Activated CD4-positive, alpha-beta T cell treated with anti-CD3 and anti-CD28 coated beads, Interleukin-2, amount 50 U/mL, for 48 hours (primary cell): ENCODE measurements at regions not wholly inside any gene's neighbourhood (a gene's known extent, or its start where the extent isn't known, plus 50 kb on each side); places are given as distances from the start of the nearest gene placed in this dataset.

Experiments
- DNase-seq, 2 experiments: peaks; one replicate each; pipeline ENCODE4 v3.0.0-alpha.2; 2020

DNA sequence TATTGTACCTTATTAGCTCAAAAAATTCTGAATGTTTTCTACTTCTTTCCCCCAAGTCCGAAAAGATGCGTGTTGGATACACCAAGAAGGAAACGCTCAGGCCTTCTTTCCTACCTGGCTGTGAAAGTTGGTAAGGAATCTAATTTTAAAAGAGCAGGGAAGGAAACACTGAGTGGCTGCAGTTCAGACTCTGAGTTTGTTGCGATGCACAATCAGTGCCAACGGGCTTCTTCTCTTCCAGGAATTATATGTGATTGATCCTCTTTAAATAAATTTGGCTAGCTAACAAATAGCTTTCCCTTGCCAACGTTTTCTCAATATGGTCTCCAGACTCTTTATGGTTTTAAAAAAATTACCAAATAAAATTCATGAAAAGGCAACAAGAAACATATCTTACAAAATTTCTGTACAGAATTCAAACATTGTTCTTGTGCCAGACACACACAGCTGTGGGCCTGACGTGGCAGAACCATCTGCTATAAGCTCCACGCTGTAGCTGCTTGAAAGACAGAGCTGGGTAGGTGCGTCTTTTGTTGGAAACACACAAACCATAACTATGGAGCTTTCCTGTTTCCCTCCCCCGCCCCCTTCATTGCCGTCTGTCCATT lies 493.1 kb downstream of the ZNF608 start:
- no peak for DNase-seq

DNA sequence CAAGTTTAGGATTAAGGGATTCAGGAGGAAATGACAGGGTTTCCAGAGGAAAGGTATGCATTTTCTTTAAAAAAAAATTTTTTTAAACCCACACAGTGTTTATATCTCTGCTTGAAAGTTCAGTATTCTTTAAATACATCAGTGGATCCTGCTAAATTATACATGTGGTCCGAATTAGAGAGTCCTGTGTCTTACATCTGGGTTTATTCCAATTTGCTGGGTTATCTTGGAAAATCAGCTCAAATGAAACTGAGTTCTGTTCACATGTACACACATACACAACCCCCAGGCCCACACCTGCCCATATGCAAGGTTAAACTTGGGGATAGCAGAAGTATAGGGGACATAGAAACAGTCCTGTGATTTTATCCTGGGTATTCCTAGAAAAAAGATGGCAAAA lies 493.7 kb downstream of the ZNF608 start:
- no peak for DNase-seq

DNA sequence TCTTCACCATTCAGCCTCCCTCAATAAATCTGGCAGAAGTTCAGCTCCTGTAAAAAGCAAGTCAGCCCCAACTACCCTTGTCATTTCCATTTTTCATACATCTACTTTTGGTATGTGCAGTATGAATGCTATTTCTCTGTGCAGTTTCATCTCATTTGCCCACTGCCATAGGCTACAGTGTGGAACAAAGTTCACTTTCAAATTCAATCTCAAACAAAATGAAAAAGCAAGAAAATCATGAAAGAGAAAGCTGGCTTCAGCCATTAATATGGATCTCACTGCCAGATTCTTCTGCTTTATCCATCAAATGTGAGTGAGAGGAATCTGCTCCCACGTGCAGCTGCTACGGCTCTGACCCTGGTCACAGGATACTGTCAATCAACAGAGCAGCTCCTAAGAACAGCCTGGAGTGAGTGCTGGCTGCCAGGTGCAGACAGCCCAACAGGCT lies 494.2 kb downstream of the ZNF608 start:
- DNase-seq = no peak

DNA sequence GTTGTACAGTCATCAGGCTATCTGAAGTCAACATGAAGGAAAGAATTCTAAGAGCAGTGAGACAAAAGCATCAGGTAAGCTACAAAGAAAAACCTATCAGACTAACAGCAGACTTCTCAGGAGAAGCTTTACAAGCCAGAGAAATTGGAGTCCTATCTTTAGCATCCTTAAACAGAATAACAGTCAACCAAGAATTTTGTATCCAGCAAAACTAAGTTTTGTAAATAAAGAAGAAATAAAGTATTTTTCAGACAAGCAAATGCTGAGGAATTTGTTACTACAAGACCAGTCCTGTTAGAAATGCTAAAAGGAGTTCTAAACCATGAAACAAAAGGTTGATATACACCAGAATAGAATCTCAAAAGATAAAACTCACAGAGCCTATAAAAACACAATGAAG lies 501.2 kb downstream of the ZNF608 start:
- DNase-seq = no peak

DNA sequence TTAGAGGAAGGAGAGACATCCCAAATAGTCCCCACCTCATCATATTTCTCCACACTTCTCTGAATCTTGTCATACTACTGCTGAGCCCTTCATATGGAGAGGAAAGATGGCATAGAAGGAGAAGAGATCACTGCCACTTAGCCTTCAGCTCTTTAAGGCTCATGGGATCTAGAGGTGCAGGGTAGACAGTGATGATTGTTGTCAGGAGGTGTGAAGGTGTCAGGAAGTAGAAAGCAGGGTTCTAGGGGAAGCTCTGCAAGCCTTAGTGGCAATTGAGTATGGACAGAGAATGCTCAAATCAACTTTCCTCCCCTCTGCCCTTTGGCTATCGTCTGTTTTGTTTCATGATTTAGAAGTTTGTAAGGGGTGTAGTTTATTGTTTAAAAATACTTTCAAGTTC lies 505.7 kb downstream of the ZNF608 start:
- DNase-seq = no peak

DNA sequence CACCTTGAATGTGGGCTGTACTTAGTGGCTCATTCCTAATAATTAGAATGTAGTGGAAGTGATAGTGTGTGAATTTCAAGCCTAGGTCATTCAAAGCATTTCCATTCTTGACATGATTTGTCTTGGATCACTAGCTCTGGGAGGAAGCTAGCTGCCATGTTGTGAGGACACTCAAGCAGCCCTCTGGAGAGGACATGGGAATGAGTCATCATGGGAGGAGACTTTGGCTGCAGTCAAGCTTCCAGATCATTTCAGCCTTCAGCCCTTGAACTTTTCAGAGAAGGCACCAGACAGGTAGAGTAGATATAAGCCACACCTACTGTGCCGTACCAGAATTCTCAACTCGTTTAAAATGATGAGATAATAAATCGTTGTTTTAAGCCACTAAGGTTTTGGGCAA lies 506.9 kb downstream of the ZNF608 start:
- DNase-seq = no peak

DNA sequence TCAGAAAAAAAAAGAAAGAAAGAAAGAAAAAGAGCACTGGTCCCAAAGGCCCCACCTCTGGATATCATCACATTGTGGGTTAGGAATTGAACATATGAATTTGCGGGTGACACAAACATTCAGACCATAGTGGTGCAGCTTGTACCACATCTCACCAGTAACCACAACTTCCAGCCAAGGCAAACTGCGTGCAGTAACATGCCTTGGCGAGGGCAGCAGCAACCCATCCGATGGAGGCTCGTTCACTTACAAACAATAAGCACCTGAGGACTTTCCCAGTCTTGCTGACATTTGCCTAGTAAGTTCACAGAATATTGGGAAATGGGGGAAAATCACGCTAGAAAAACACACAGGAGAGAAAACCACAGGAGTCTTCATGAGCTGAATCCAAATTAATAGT lies 508.1 kb downstream of the ZNF608 start:
- no peak for DNase-seq

DNA sequence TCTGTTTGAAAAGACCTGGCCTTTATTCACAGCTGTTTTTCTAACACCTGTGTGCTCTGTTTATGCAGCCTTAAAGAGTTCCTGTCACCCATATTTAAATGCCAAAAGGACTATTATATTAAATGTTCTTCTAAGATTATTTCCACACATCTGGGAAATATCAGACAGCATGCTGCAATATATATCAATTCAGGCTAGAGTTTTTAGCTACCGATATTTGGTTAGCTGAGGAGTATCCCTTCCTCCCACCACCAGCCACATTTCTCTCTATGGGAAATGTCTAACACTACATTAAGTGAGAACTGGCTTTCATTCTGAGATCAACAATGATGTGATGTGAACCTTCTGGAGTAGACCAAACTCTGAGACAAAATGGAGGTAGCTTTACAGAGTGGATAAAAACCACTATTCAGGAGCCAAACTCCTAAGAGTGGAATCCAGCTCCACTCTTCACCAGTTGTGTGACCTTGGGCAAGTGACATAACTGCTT lies 509.2 kb downstream of the ZNF608 start:
- no peak for DNase-seq

DNA sequence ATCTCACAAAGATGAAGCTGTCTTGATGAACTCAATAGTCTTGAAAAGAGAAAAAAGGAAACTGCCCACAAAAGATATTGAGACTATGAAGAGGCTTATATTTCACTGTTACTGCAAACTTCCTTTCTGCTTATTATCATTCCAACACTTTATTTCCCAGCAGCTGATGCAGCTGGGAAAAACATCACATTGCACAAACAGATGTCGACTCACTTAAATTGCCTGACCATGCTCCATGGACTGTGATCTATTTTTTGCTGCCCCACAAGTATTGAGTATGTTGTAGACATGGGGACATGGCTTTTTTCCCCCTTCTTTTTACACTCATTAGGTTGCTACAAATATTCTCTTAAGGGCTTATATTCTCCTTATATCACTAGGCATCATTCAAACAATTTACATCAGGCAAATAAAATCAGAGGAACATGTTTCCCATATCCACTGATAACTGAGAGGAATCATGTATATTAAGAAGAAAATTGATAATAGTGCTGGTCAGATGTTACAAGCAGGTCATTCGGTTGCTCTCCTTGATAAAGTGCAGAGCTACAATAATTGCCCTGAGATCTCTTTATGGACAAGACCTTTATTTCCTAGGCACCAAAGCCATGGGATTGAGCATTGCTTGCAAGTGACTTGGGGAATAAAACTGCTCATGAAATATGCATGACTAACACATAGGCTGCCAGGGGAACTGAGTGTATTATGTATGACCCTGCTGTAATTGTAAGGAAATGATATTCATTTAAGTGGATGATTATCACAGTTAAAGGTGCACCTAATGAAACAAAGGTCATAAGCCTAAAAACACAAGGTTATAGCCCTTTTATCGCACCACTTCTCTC lies 509.9 kb downstream of the ZNF608 start:
- no peak for DNase-seq

DNA sequence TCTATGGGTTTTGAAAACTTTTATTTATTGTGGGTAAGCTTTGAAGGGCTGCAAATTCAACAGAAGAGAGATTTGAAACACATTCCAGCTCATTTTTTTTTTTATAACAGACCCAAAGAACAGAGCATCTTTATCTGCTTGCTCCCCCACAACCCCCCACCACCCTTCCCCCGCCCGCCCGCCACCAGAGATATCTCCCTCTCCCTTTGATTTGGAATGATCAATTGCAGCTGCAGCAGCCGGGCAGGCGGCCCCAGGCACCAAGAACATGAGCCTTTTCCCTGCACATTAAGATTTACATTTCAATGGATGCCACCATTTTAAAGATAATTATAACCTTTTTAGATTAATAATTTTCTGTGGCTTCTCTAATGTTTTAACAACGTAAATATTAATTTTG lies 510.9 kb downstream of the ZNF608 start:
- DNase-seq = no peak

DNA sequence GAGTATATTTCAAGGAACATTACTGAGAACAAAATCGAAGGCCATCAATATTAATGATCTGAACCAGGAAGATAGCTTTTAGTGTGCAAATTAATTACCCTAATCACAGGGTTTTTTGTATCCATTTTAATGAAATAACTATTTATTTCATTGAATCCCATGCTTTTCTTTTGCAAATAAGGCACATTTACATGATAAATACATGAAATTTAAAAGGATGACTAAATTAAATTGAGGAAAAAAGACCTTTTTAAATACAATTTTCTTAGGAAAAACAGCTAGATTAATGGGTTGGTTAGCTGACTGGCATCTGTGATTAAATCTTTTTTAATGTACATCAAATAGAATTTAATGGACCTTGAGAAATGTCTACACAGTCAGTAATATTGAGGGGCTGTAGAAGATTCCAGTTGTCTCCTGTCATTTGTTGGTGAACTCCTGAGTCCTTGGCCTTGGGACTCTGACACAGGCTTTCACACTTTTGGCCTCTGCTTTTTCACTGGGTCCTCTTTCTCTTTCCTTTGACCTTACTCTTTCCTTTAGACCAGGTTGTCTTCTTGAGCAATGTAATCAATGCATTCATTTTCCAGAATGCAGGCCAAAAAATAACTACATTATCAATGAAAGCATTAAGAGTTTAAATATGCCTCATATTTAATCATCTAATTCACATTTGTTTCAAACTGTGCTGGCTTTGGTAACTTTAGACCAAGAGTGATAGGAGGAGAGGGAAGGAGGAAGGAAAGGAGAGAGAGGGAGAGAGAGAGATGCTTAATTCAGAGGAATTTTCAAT lies 511.5 kb downstream of the ZNF608 start:
- no peak for DNase-seq

DNA sequence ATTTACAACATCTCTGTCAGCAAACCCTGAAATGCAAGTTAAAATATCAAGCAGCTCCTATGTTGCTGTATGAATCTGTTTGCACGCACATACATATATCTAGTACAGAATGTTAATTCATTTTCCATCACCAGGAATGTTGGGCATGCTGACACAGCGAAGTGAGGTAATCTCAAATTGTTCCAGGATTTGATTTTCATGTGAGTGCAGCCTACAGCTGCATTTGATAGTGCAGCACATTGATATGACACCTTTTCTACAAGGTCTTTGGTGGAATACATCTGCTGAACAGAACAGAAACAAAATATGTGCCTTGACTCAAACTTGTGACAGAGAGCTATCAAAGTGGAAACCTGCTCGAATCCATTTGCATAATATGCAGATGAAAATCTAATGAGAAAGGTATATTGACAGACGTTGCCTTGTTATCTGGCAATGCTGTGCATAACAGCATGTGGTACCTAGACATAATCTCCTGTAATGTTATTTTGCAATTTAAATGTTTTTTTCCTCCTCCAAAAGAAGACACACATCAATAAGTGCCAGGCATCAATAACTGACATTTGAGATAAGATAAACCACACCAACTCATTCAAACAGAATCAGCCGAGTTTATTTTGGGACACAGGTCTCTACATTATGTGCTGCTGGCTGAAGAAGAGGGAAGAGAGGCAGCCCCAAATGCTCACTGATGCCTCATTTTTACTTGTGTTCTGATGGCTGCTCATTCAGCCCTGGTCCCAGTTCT lies 512.2 kb downstream of the ZNF608 start:
- DNase-seq = no peak

DNA sequence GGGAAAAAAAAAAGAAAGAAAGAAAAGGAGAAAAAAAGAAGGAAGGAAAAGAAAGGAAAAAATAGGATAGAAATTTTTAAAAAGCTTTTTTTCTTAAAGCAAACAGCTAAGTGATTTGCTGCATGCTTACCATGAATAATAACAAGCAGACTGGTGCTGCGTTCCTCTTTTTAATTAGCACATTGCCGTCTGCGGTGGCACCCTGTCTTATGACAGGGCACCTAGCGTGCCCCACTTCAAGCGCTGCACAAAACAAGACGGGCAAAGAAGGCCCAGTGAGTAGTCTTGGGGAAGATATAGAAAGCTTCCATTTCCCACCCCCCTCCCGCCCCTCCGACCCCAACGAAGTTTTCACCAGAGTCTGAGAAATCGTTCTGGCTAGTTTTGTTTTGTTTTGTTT lies 513.9 kb downstream of the ZNF608 start:
- no peak for DNase-seq

DNA sequence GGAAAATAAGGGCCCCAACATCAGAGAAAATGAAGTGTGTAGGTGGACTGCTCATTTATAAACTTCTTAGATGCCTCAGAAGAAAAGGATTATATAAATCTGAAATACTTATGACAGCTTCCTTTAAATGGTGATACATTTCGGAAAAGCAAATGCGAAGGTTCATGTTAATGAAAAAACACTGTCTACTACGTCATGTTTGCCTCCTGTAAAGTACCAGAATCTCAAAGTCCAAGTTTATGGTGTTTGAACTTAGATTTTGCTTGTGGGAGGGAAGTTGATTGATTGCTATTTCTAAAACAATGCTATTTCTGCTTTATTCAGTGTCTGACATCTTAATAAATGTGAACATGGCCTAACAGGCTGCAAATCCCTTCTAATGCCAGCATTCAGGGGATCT lies 514.6 kb downstream of the ZNF608 start:
- DNase-seq = no peak

DNA sequence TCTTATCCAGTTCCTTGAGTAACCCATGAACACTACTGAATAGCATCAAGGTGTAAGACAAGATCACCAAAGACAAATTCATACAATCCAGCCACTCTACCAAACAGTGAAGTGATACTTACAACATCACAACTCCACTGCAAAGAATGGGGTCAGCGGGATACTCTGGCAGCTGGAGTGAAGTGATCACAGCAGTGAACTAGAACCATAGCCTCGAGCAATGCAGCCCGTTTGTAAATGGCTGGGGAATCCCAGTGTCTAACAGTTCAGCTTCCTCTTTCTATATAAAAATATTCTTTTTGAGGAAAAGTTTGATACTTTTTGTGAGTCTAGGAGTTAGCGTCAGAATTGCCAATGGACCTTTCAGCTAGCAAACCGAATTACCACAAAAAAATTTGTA lies 515.2 kb downstream of the ZNF608 start:
- DNase-seq = no peak

DNA sequence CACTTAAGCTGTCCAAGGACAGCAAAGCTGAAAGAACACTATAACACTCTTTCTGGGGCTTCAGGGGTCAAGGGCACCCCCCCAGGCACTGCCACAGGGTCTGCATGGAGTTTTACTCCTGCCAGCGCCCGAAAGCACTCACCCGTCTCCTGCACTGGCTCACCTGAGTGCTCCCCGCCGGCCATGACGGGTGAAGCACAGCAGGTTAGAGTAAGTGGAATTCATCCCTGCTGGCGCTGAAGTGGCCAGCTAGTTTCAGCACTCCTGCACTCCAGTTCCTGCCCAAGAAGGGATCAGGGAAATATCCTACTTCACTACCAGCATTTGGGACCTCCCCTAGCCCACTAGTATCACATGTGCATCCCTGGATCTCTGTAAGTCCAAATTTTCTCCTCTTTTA lies 516.0 kb downstream of the ZNF608 start:
- no peak for DNase-seq

DNA sequence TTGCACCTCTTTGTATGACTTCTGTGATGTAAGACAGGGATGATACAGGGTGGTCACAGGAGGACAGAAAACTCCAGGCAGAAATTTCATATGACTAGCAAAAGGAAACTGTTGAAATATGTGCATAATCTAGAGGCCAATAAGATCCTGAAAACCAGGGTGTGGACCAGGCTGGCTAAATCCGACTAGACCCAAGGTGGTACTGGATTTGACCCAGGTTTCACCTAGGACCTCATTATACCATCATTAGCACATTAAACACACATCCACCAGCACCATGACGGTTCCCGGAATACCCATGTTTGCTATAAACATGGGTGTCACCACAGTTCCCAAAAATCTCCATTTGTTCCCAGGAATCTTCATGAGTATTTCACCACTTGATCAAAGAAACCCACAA lies 517.1 kb downstream of the ZNF608 start:
- DNase-seq = no peak

DNA sequence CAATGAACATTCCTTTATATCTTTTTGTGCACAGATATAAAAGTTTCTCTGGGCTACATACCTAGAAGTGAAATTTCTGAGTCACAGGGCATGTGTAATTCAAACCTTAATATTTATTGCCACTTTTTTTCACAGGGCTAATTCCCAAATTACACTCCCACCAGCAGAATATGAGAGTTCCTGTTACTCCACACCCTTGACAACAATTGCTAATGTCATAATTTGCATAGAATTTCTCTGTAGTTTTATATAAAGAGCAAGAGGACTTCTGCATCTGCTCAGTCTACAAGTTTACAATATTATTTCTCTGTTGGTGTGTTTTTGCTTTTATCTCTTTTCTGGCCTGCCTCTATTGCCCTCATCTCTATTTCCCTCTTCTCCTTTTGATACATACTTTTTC lies 518.5 kb downstream of the ZNF608 start:
- no peak for DNase-seq

DNA sequence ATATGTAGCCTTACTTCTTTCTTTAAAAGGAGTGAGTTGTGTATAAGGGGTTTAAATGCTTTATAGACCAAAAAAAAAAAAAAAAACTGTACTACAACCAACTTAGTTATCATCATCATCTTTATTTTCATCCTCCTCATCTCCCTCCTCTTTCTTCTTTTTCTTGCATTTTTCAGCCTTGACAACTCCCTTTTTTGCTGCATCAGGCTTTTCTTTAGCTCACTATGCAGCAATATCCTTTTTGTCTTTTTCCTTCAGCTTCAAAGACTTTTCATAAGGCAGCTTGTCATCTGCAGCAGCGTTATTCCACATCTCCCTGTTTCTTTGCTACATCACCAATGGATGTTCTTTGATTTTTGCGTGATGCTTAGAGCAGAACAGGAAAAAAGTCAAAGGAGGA lies 526.0 kb downstream of the ZNF608 start:
- no peak for DNase-seq

DNA sequence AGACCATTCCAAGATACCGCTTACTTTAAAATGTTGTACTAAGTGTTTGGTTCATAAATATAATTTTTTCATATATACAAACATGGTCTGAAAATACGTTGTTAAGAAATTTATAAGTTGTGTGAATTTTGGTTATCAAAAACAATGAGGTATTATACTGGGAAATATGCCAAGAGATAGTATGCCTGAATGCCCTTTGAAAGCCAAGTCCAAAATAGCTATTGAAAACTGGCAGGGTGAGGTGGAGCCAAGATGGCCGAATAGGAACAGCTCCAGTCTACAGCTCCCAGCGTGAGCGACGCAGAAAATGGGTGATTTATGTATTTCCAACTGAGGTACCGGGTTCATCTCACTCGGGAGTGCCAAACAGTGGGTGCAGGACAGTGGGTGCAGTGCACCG lies 533.5 kb downstream of the ZNF608 start:
- no peak for DNase-seq

DNA sequence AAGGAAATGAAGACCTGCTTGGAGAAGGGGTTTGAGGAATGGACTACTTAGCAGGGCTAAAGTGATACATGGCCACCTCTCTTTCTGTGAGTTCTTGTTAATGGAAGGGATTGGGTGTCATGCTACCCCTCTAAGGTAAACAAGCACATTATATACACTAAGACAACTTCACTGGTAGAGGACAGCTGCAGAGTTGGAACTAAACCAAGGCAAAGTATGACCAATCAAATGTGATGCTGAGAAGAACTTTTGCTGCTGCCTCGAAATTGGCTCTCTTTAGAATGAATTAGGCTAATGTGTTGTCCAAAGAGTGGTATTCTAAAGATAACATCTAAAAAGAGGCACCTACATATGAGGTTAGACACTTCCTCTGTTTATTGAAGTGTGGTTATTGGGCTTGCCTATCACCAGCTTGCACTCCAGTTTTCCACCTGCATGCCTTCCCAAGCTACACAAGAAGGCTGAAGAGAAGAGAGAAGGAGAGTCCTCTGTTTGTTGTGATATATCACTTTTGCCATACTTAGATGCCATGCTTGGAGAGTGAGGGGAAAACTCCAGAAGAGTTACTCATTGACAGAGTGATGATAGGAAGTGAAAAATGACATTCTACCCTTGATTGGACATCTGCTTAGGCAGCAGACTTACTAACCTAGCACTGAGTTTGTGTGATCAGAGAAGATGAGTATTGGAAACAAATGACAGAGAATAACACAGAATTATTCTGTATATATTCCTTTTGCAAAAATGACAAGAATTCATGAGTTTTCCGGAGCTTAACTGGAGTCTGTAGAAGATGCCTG lies 536.1 kb downstream of the ZNF608 start:
- no peak for DNase-seq

DNA sequence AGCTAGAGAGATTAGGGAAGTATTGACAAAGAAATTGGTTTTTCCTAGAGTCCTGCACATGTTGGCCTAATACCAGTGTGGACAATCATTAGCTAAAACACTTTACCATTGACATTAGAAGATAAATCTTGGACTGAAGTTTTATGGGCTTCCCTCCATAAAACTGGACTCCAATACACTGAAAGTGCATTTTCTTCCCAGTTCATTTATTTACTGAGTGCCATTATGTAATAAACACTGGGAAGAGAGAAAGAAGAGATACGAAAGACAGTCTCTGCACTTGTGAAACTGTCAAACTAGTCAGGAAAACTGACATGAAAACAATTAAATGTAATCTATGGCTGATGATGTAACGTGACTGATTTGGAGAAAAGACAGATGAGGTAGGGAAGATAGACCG lies 539.3 kb downstream of the ZNF608 start:
- DNase-seq = no peak
